Fibroblast of skin of back (primary cell): ENCODE measurements at regions not wholly inside any gene's neighbourhood (a gene's known extent, or its start where the extent isn't known, plus 50 kb on each side); places are given as distances from the start of the nearest gene placed in this dataset.
"Not testable (repeated sequence)": the region's sequence is repeated elsewhere in the genome, so short reads cannot be mapped to it uniquely, and the experiment has no call there.

Experiments
- DNase-seq: peaks from one replicate; pipeline ENCODE4 v3.0.0-alpha.2; 2013

DNA sequence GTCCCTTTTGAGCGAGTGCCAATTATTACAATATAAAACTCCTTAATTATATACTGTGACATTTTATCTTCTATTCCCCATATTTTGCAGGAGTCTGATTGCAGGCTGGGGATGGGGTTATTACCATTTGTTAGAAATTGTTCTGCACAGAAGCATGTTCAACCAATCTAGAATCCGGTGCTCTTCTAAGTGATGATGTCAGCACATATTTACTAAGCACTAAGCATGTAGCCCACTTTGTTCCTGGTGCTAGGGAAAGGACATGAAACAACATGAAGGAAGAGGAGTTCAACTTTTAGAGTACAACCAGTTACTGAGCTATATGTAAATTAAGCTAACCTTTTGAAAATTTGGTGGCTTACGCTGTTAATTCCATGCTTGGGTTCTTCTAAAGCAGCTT is 52.8 kb upstream of the IL1RAPL2 start:
- no peak for DNase-seq

GRCh38 chrX:104510801-104511200 is 55.2 kb upstream of the IL1RAPL2 start:
- DNase-seq, result no peak

DNA sequence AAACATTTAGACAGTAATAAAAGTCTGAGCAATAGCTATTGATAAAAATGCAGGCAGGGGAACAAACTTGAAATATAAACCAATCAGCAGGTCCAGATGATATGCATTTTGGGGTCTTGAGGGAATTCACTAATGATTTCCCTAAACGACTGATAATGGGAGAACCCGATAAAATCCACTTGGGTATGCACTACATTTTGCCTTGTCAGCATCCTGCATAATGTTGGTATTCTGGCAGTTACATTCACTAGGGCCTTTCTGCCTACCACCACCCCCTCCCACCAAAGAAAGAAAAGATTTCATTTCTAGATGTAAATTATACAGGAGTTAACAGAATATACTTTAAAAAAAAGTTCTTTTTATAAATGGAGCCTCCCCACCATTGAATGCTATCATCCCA is 63.5 kb upstream of the IL1RAPL2 start:
- DNase-seq, result no peak

- DNase-seq, result no peak
Measured at GRCh38 chrX:104488811-104489210, 77.2 kb upstream of the IL1RAPL2 start.

DNA sequence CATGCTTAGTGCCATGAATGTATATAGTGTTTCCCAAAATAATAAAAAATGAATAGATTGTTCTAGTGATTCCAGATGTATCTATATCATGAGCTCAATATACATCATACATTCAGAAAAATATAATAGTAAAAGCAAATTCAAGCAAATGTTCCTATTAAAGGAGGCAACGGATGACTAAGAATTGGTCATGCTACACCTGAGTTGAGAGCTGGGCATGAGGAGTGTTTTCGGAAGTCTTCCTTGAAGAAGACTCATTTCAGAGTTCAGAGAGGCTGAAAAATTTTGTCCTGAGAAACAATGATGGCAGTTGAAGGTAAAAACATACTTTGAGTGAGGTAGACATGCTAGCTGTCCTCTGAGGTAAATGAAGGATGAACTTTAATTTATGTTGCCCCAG is 79.3 kb upstream of the IL1RAPL2 start:
- no peak for DNase-seq

DNA sequence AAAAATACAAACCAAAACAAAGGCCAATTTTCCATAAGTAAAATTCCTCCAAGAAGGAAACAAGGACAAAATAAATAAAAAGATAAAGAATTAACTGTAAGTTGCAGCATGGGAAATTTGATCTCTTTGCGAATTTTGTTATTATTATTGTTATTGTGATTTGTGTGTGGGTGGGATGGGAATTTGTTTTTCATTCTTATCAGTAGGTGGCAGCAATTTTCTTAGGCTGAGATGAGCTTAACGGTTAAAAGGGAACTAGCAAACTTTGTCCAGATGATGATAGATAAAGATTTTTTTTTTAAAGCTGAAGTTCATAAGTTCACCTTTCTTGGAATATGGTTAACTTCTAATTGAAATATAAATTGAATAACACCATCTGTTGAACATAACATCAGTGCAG is 83.2 kb upstream of the IL1RAPL2 start:
- DNase-seq, result no peak

- no peak for DNase-seq
Measured at GRCh38 chrX:104469771-104470170, 96.2 kb upstream of the IL1RAPL2 start.

DNA sequence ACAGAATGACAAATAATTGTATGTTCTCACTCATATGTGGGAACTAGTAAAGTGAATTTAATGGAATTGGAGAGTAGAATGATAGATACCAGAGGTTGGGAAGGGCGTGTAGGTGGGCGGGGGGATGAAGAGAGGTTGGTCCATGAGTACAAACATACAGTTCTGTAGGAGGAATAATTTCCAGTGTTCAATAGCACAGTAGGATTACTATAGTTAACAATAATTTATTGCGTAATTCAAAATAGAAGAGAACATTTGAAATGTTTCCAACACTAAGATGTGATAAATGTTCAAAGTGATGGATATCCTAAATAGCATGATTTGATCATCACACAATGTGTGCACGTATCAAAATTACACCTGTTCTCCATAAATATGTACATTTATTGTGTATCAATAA is 106.2 kb upstream of the IL1RAPL2 start:
- DNase-seq, result no peak

DNA sequence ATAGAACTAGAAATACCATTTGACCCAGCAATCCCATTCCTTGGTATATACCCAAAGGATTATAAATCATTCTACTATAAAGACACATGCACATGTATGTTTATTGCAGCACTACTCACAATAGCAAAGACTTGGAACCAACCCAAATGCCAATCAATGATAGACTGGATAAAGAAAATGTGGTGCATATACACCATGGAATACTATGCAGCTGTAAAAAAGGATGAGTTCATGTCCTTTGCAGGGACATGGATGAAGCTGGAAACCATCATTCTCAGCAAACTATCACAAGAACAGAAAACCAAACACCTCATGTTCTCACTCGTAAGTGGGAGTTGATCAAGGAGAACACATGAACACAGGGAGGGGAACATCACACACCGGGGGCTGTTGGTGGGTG is 108.9 kb upstream of the IL1RAPL2 start:
- not testable (repeated sequence) for DNase-seq

DNA sequence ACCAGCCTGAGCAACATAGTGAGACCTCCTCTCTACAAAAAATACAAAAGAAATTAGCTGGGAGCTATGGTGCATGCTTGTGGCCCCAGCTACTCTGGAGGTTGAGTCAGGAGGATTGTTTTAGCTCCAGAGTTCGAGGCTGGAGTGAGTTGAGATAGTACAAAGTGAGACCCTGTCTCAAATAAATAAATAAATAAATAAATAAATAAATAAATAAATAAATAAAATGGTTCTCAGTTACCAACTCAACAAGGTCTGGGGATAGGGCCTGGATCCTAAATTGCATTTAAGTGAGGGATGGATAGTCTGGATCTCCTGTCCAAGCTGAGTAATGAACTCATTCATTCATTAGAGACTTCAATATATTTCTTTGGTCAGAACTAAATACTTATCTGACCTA is 115.7 kb upstream of the IL1RAPL2 start:
- DNase-seq, result no peak

- DNase-seq, result no peak
Measured at GRCh38 chrX:104445591-104445990, 120.4 kb upstream of the IL1RAPL2 start.

- DNase-seq, result no peak
Measured at GRCh38 chrX:104435249-104435648, 130.8 kb upstream of the IL1RAPL2 start.

DNA sequence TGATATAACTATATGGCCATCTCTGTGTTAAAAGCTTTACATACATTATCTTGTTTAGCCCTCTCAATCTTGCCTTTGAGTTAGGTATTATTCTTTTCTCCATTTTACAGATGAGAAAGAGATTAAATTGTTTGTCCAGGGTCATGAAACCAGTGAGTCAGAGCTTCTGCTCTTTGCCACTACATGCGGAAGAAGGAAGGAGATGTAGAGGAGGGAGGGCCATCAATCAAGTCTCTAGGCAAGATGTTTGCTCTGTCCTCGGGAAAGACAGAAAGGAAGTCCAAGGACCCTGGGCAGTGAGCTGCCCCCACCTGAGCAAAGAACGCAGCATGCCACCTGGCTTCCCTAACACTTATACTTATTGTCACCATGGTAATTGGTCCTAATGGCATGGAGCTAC is 133.7 kb upstream of the IL1RAPL2 start:
- no peak for DNase-seq

DNA sequence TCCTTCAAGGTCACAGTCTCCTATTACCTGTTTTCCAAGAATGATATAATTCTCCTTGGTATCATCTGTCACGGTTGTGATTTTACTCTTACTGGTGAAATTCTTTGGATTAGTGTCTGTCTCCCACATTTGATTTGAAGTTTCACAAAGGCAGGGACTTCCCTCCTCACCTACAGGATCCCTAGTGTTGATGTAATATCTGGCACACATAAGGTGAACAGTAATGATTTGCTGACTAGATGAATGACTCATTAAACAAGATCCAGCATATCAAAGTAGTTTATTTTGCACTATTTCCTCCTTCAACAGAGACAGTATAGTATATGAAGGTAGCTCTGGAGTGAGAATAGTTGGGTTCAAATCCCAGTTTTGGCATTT is 135.3 kb upstream of the IL1RAPL2 start:
- DNase-seq, result no peak

DNA sequence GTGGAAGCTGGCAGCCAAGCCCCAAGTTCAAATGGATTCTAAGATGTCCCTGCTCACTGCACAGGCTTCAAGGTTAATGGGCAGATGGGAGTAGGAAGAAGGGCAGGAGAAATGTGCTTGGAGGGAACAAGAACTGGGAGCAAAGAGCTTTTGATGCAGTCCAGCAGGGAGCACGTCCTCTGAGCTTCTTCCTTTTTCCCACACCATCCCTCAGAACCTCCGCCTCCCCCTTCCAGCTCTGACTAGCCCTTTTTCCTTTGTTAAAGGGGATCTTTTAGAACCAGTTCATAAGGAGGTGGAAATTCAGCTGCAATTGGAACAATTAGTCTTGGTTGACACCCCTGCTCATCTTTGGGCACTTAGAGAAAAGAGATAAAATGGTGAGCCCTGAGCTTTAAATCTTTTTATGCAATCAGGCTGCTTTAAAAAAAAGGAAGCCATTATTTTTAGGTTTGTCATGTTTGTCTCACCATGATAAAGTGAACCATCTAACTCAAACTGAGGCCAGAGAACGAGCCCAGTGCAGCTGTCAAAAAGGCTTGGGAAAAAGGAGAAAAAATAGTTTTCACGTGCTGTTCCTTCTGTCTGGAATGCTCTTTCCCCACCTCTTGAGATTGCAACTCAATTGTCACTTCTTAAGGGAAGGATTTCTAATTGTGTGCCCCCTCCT is 135.8 kb upstream of the IL1RAPL2 start:
- DNase-seq, result no peak

DNA sequence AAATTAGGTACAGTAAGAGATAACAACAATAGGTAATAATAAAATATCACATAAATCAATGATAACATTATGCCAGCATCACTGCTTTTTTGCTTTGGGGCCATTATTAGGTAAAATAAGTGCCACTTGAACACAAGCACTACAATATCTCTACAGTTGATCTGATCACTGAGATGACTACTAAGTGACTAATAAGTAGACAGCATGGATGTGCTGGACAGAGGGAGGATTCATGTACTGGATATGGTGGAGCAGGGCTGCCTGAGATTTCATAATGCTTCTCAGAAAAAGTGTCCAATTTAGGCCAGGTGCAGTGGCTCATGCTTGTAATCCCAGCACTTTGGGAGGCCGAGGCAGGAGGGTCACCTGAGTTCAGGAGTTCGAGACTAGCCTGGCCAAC is 137.8 kb upstream of the IL1RAPL2 start:
- no peak for DNase-seq

GRCh38 chrX:104427693-104428092 is 138.3 kb upstream of the IL1RAPL2 start:
- no peak for DNase-seq

- DNase-seq, result no peak
Measured at GRCh38 chrX:104427073-104427472, 138.9 kb upstream of the IL1RAPL2 start.

DNA sequence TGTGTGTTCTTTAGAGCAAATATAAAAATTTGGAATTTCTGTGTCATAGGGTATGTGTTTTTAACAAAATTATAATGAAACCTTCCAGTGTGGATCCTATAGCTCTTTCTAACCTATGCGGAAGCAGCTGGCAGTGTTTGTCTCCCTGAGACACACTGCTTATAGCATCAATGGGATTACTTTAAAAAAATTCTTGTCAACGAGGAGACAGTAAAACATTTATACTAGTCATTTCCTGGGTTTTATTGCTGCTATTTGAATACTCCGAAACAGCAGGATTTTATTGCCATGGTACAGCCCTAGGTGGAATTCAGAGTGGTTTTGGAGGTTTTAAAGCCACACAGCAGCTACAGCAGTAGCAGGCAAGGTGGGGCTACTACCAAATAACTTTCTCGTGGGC is 145.1 kb upstream of the IL1RAPL2 start:
- DNase-seq, result no peak

- DNase-seq, result no peak
Measured at GRCh38 chrX:104419926-104420325, 146.1 kb upstream of the IL1RAPL2 start.

DNA sequence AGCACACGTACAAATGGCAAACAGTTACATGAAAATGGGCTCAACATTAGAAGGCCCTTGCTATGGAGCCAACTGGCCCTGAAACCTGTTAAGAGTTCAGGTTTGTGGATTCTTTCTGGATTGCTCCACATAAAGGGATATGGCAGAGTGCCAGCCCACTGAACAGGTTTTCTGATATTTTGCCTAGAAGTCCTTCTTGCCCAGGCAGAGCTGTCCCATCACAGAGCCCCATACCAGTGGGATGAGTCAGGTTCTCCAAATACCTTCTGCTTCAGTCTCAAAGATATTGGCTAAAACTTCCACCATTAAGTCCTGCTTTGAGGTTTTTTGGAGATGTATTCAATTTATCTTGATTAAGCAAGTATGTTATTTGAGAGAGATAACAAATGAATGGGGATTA is 146.8 kb upstream of the IL1RAPL2 start:
- DNase-seq, result no peak

DNA sequence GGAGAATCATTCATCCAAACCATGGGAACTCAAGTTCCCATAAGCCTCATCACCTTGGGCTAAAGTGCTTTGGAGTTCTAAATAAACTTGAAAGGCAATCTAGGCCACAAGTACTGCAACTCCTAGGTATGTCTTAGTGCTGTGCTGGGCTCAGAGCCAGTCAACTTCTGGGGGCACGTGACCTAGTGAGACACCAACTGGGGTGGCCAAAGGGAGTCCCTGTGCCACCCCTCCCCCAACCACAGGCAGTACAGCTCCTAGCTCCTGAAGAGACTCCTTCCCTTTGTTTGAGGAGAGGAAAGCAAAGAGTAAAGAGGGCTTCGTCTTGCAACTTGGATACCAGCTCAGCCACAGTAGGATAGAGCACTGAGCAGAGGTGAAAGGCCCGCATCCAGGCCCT is 154.2 kb upstream of the IL1RAPL2 start:
- DNase-seq, result no peak

DNA sequence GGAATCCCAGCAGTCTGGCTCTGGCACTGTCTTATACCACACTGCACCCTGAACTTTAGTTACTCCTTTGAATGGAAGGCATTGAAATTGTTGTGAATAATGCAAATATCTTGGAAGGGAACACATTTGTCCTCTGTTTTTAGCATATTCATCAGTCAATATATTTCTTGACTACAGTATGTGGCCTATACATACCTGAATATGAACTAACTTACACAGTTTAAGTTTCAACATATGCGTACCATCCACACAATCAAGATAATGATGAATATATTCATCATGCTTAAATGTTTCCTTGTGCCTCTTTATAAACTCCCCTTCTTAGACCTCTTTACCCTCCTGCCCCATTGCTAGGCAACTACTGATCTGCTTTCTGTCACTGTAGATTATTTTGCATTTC is 145.7 kb upstream of the ESX1 start:
- no peak for DNase-seq

DNA sequence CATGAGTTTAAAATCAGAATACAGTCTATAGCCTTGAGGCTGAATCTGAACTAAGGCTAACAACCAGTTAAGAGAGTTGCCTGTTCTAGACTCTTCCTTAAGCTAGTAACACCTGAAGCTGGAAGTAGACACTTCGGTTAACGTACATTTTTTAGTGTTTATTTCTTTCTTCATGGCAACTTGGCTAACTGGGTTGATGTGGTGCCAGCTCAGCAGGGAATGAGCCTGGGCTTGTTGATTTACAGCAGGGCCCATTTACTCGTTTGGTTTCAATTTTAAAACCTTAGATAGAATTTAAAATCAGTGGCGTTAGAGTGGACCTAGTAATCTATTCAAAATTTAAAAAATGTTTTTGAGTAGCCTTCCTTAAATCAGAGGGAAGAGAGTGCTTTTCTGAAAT is 137.6 kb upstream of the ESX1 start:
- DNase-seq, result no peak

DNA sequence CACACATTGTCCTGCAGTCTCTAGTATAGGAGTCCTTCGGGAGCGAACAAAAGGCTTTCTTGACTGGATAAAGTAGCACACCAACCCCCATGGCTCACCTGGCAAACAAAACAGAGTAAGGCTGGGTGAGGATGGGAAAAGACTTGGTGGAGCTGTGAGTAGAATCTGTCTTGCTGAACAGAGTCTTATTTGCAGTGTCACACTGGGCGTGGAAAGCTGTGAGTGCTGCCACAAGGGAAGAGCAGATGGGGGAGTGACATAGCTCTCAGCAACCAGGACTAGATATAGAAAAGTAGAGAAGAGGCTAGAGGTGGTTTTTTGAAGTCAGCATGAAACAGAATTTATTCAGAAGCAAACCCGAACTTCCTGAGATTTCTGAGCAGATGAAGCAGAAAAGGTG is 137.2 kb upstream of the ESX1 start:
- DNase-seq, result no peak

GRCh38 chrX:104376937-104377336 is 122.2 kb upstream of the ESX1 start:
- no peak for DNase-seq
